CD4-positive, alpha-beta T cell (primary cell): ENCODE measurements at regions not wholly inside any gene's neighbourhood (a gene's known extent, or its start where the extent isn't known, plus 50 kb on each side); places are given as distances from the start of the nearest gene placed in this dataset.

ENCODE experiments used
- ATAC-seq: fragments of 200-7000 bp; cut with Tn5 transposase; one replicate; pipeline ENCODE4 v1.10.0; 2022; ENCODE audit warnings: mild to moderate bottlenecking; ENCODE audit not compliant: poor library complexity
- CTCF ChIA-PET: fragments of 350-600 bp; sonication (Branson Sonifier 250); formaldehyde crosslinking; loops from one replicate; lab custom pipeline; 2021; ENCODE audit warnings: antibody characterized with exemption, inconsistent platforms; lab: Charles Lee
- POLR2A ChIA-PET: fragments of 350-600 bp; sonication (Branson Sonifier 250); formaldehyde crosslinking; loops from one replicate; lab custom pipeline; 2021; ENCODE audit warnings: antibody characterized with exemption, inconsistent platforms; lab: Charles Lee
- DNase-seq, 14 experiments: peaks; one replicate each; pipeline ENCODE4 v3.0.0-alpha.2; 2013 to 2020; ENCODE audit warnings: mixed read lengths in 2 of 14
- H3K27ac ChIP-seq, 2 donors: one replicate each; pipeline versions ENCODE4 v1.5.1 to v1.7.0; 2013; ENCODE audit warnings: low read length in 2 of 2, low read depth in 1 of 2, mild to moderate bottlenecking in 1 of 2
- H3K27me3 ChIP-seq, 2 experiments: 1 replicate in 1 of 2; 2 replicates in 1 of 2; pipeline versions ENCODE4 v1.6.1 to v1.7.0; 2013; ENCODE audit warnings: low read length in 2 of 2, control low read depth in 1 of 2, mild to moderate bottlenecking in 1 of 2, moderate library complexity in 1 of 2; ENCODE audit not compliant: insufficient read depth in 2 of 2, control insufficient read depth in 1 of 2
- H3K36me3 ChIP-seq: one replicate; pipeline ENCODE4 v1.6.1; 2013; ENCODE audit warnings: low read length, control low read depth; ENCODE audit not compliant: insufficient read depth
- H3K4me1 ChIP-seq: one replicate; pipeline ENCODE4 v1.6.1; 2013; ENCODE audit warnings: low read length, control low read depth; ENCODE audit not compliant: insufficient read depth
- H3K4me3 ChIP-seq: one replicate; pipeline ENCODE4 v1.5.1; 2013; ENCODE audit warnings: mild to moderate bottlenecking, low read length, moderate library complexity
- H3K9me3 ChIP-seq, 2 experiments: 1 replicate in 1 of 2; 2 replicates in 1 of 2; pipeline versions ENCODE4 v1.6.1 to v1.7.0; 2013; ENCODE audit warnings: low read length in 2 of 2, mild to moderate bottlenecking in 2 of 2, control low read depth in 1 of 2, moderate library complexity in 1 of 2; ENCODE audit not compliant: control insufficient read depth in 1 of 2, insufficient read depth in 1 of 2
- H3K27ac Mint-ChIP-seq: one replicate; pipeline ENCODE4 v1.8.0; 2020; ENCODE audit warnings: mixed read lengths
- H3K27me3 Mint-ChIP-seq: one replicate; pipeline ENCODE4 v1.8.0; 2021; ENCODE audit warnings: mixed read lengths
- H3K36me3 Mint-ChIP-seq: one replicate; pipeline ENCODE4 v1.8.0; 2021; ENCODE audit warnings: low read depth, mixed read lengths
- H3K4me1 Mint-ChIP-seq: one replicate; pipeline ENCODE4 v1.8.0; 2021; ENCODE audit warnings: low read depth, mixed read lengths
- H3K4me3 Mint-ChIP-seq: one replicate; pipeline ENCODE4 v1.8.0; 2020; ENCODE audit warnings: mild to moderate bottlenecking, mixed read lengths
- H3K9me3 Mint-ChIP-seq: one replicate; pipeline ENCODE4 v1.8.0; 2020; ENCODE audit warnings: mixed read lengths
- intact Hi-C, 2 experiments: fragments of 100-400 bp; cut with DNase I in 1 of 2; cut with micrococcal nuclease in 1 of 2; formaldehyde crosslinking; loops; one replicate each; pipeline versions ENCODE4 v1.15.1 to v1.9.0; 2023 to 2025; cut with DNase I, micrococcal nuclease
- TF ChIP-seq, protein P1 (sequence below): fragments of 200-600 bp; IDR thresholded peaks from one replicate; pipeline ENCODE4 v1.8.0; 2022; ENCODE audit warnings: antibody characterized with exemption, mild to moderate bottlenecking

DNA sequence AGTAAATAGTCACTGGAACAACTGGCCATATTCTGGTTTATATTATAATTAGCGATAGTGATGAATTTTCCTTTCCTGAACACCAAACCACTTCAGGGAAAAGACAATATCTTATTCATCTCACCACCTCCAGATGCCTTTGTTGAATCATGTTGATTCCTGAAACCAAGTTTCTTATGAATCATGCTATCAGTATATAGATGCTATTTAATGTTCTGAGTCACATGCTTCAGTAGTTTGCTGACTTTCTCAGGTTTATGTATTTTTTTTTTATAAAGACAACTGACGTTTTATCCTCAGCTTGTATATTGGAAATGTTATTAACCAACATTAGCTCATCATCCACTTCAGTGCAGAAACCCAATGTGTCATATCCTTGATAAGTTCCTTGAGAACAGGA, 710.2 kb upstream of the POU3F2 start:
- no peak overlapping the region for H3K4me3 Mint-ChIP-seq
- Histone ChIP-seq H3K27me3 (no peaks in the 10 kb centered on the region), H3K27ac (no peak overlapping the region), H3K4me1 (no peaks in the 10 kb centered on the region), H3K4me3 (no peak overlapping the region), H3K9me3 (no peaks in the 10 kb centered on the region), H3K36me3 (no peaks in the 10 kb centered on the region)
- CTCF ChIA-PET = no interaction called here
- POLR2A ChIA-PET = no interaction called here
- H3K4me1 Mint-ChIP-seq = no peaks in the 10 kb centered on the region
- H3K27me3 Mint-ChIP-seq = no peaks in the 10 kb centered on the region
- TF ChIP-seq, protein P1, sequence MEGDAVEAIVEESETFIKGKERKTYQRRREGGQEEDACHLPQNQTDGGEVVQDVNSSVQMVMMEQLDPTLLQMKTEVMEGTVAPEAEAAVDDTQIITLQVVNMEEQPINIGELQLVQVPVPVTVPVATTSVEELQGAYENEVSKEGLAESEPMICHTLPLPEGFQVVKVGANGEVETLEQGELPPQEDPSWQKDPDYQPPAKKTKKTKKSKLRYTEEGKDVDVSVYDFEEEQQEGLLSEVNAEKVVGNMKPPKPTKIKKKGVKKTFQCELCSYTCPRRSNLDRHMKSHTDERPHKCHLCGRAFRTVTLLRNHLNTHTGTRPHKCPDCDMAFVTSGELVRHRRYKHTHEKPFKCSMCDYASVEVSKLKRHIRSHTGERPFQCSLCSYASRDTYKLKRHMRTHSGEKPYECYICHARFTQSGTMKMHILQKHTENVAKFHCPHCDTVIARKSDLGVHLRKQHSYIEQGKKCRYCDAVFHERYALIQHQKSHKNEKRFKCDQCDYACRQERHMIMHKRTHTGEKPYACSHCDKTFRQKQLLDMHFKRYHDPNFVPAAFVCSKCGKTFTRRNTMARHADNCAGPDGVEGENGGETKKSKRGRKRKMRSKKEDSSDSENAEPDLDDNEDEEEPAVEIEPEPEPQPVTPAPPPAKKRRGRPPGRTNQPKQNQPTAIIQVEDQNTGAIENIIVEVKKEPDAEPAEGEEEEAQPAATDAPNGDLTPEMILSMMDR = no peak
- intact Hi-C loops = no loop called here
- no peak overlapping the region for H3K27ac Mint-ChIP-seq
- DNase-seq (no peak), ATAC-seq (no peak)
- H3K9me3 Mint-ChIP-seq = no peaks in the 10 kb centered on the region
- no peaks in the 10 kb centered on the region for H3K36me3 Mint-ChIP-seq

DNA sequence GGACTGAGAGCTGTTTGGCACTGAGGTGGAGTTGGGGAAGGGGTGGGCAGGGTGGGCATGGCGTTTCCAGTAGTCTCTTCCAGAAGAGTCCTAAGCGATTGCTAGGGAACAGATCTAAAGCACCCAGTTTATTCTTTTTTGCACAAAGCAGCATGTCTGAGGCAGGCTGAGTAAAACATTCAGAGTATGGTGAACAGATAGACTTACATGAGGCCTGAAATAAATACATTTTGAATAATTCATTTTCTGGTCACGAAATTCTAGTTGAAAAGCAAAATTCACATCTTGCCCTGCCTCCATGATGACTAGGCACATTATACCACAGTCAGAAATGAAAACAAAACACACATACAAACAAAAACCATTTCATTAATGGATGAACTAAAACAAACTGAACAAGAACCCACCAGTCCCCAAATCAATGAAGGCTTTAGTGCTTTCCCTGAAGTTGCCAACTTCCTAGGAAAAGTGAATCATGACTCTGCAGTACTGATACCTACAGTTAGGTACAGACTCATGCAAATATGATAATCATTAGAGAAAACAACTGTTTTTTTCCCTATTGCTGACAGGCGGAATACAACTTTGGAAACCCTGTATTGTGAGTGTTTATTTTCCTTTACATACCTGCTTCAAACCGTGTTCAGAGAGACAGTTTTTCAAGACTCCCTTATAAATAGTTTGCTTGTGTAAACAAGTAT, 702.9 kb upstream of the POU3F2 start:
- H3K36me3 ChIP-seq = no peaks in the 10 kb centered on the region
- H3K9me3 Mint-ChIP-seq = no peaks in the 10 kb centered on the region
- H3K36me3 Mint-ChIP-seq = no peaks in the 10 kb centered on the region
- H3K27ac Mint-ChIP-seq = no peak overlapping the region
- no peaks in the 10 kb centered on the region for H3K4me1 Mint-ChIP-seq
- H3K27ac ChIP-seq = no peak overlapping the region
- ATAC-seq = no peak
- H3K9me3 ChIP-seq = no peaks in the 10 kb centered on the region
- no peak overlapping the region for H3K4me3 ChIP-seq
- no peaks in the 10 kb centered on the region for H3K4me1 ChIP-seq
- H3K4me3 Mint-ChIP-seq = no peak overlapping the region
- intact Hi-C loops = no loop called here
- CTCF ChIA-PET = no interaction called here
- no peaks in the 10 kb centered on the region for H3K27me3 Mint-ChIP-seq
- no peak for DNase-seq
- TF ChIP-seq, protein P1 = no peak
- no peaks in the 10 kb centered on the region for H3K27me3 ChIP-seq
- POLR2A ChIA-PET = no interaction called here

DNA sequence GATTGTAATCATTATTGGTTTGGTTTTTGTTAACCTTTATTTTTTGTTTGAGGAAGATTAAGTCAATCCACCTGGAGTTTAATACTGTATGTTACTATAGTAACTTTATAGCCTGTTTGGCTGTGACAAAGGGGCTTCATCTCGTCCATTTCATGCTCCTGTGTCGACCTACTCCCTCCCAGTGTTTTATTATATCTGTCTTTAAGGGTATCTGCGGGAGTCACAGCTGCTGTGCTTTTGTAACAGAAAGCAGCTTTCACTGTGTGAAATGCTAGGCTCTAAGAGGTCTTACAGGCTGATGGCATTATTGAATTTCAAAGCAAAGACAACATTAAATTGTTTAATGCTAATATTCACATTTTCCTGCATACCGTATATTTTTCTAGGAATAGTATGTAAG, 698.0 kb upstream of the POU3F2 start:
- Histone ChIP-seq H3K4me1 (no peaks in the 10 kb centered on the region), H3K36me3 (no peaks in the 10 kb centered on the region), H3K27me3 (no peaks in the 10 kb centered on the region), H3K4me3 (no peak overlapping the region), H3K9me3 (no peaks in the 10 kb centered on the region), H3K27ac (no peak overlapping the region)
- TF ChIP-seq, protein P1 = no peak
- POLR2A ChIA-PET = no interaction called here
- Mint-ChIP-seq H3K36me3 (no peaks in the 10 kb centered on the region), H3K9me3 (no peaks in the 10 kb centered on the region), H3K27ac (no peak overlapping the region), H3K27me3 (no peaks in the 10 kb centered on the region), H3K4me1 (no peaks in the 10 kb centered on the region), H3K4me3 (no peak overlapping the region)
- CTCF ChIA-PET = no interaction called here
- no peak for ATAC-seq
- no peak for DNase-seq
- intact Hi-C loops = no loop called here
